Left lobe of liver (tissue), 2 donors: ENCODE measurements at regions not wholly inside any gene's neighbourhood (a gene's known extent, or its start where the extent isn't known, plus 50 kb on each side); places are given as distances from the start of the nearest gene placed in this dataset.
A peak's percentile ranks its signal among the peaks of the same experiment; 100 is the strongest.

ENCODE experiments used
- ATAC-seq: fragments of 200-7000 bp; cut with Tn5 transposase; one replicate; pipeline ENCODE4 v1.9.1; 2020; ENCODE audit warnings: mild to moderate bottlenecking, moderate library complexity
- DNase-seq: peaks from one replicate; pipeline ENCODE4 v3.0.0-alpha.2; 2020; ENCODE audit warnings: low spot score
- donor health status: DM: no; HTN: no; CAD: no; lungs with moderate emphysema.
- donor health status: DM: no; HTN: yes; CAD: no.

GRCh38 chr3:30350901-30351300, 255.5 kb upstream of the TGFBR2 start:
- no peak for DNase-seq
- no peak for ATAC-seq

- no peak for ATAC-seq
Observed at GRCh38 chr3:30352410-30353318, 253.7 kb upstream of the TGFBR2 start.

GRCh38 chr3:30353711-30354467, 252.5 kb upstream of the TGFBR2 start:
- ATAC-seq, result no peak
- no peak for DNase-seq

More at GRCh38 chr3:30352410-30353318, 253.7 kb upstream of the TGFBR2 start:
- DNase-seq, result no peak

GRCh38 chr3:30354513-30354912, 251.9 kb upstream of the TGFBR2 start:
- no peak for ATAC-seq
- DNase-seq, result no peak

GRCh38 chr3:30354972-30355371, 251.4 kb upstream of the TGFBR2 start:
- ATAC-seq, result no peak
- DNase-seq, result no peak

- no peak for ATAC-seq
- no peak for DNase-seq
Observed at GRCh38 chr3:30355622-30356021, 250.8 kb upstream of the TGFBR2 start.

- no peak for DNase-seq
Observed at GRCh38 chr3:30356866-30357753, 249.3 kb upstream of the TGFBR2 start.

GRCh38 chr3:30357897-30358296, 248.5 kb upstream of the TGFBR2 start:
- ATAC-seq (no peak), DNase-seq (no peak)

More at GRCh38 chr3:30356866-30357753, 249.3 kb upstream of the TGFBR2 start:
- no peak for ATAC-seq

- ATAC-seq (no peak), DNase-seq (no peak)
Observed at GRCh38 chr3:30358871-30359270, 247.5 kb upstream of the TGFBR2 start.

GRCh38 chr3:30368978-30369377, 237.4 kb upstream of the TGFBR2 start:
- ATAC-seq, result no peak
- DNase-seq, result no peak

- ATAC-seq (peak; percentile 25), DNase-seq (no peak)
Observed at GRCh38 chr3:30370681-30371271, 235.6 kb upstream of the TGFBR2 start.

- DNase-seq (no peak), ATAC-seq (no peak)
Observed at GRCh38 chr3:30372837-30373236, 233.6 kb upstream of the TGFBR2 start.

- ATAC-seq, result no peak
- DNase-seq, result no peak
Observed at GRCh38 chr3:30384546-30385072, 221.8 kb upstream of the TGFBR2 start.

- DNase-seq, result no peak
Observed at GRCh38 chr3:30393079-30393478, 213.3 kb upstream of the TGFBR2 start.

GRCh38 chr3:30397030-30397429, 209.4 kb upstream of the TGFBR2 start:
- ATAC-seq, result no peak
- no peak for DNase-seq

More at GRCh38 chr3:30393079-30393478, 213.3 kb upstream of the TGFBR2 start:
- ATAC-seq, result no peak

GRCh38 chr3:30399394-30400181, 206.8 kb upstream of the TGFBR2 start:
- ATAC-seq (no peak), DNase-seq (no peak)

- peak; percentile 29 for ATAC-seq
Observed at GRCh38 chr3:30400926-30401325, 205.5 kb upstream of the TGFBR2 start.

GRCh38 chr3:30401971-30402370, 204.4 kb upstream of the TGFBR2 start:
- DNase-seq (no peak), ATAC-seq (no peak)

More at GRCh38 chr3:30400926-30401325, 205.5 kb upstream of the TGFBR2 start:
- DNase-seq, result no peak

GRCh38 chr3:30407651-30408050, 198.8 kb upstream of the TGFBR2 start:
- ATAC-seq (no peak), DNase-seq (no peak)
